K562 (cell line): ENCODE measurements at regions not wholly inside any gene's neighbourhood (a gene's known extent, or its start where the extent isn't known, plus 50 kb on each side); places are given as distances from the start of the nearest gene placed in this dataset.
A peak's percentile ranks its signal among the peaks of the same experiment; 100 is the strongest.
"Not testable (repeated sequence)": the region's sequence is repeated elsewhere in the genome, so short reads cannot be mapped to it uniquely, and the experiment has no call there.

Experiments
- ATAC-seq: fragments of 200-7000 bp; cut with Tn5 transposase; 3 replicates; pipeline ENCODE4 v1.9.1; 2020; ENCODE audit warnings: moderate library complexity
- BruUV-seq: library from RNA; stranded (reverse); fragments of 400-500 nt; replicated peaks from 2 replicates; lab custom pipeline; 2021; lab: Mats Ljungman, UMichigan
- CTCF ChIA-PET: fragments of 300-600 bp; formaldehyde crosslinking; extraction: SDS; loops from one replicate; lab custom pipeline; 2021; ENCODE audit warnings: low intra/inter-chr PET ratio; lab: Yijun Ruan, JAX
- POLR2A ChIA-PET: fragments of 300-600, 350-650 bp; sonication (Branson Sonifier 250); formaldehyde crosslinking; extraction: SDS; loops from one replicate; lab custom pipeline; 2021; ENCODE audit warnings: antibody characterized with exemption, inconsistent platforms; lab: Yijun Ruan, JAX
- DNase-seq, 4 experiments: peaks; one replicate each; pipeline versions ENCODE4 v3.0.0 to v3.0.0-alpha.2; 2011 to 2018; ENCODE audit warnings: low spot score in 3 of 4, mixed read lengths in 3 of 4; ENCODE audit errors: extremely low read depth in 1 of 4
- FAIRE-seq: peaks from 2 replicates; lab custom pipeline; 2011; peaks lifted over from hg19 to GRCh38; lab: Jason Lieb, UNC
- H2AFZ ChIP-seq: 2 replicates; pipeline ENCODE4 v1.6.0; 2011; ENCODE audit warnings: low read depth, low read length, control low read depth, inconsistent platforms
- H3K27ac ChIP-seq: fragments of 200-600 bp; 3 replicates; pipeline ENCODE4 v1.8.0; 2011; ENCODE audit warnings: low read depth, mild to moderate bottlenecking, control low read depth, inconsistent platforms, low read length, moderate library complexity, mixed read lengths; ENCODE audit errors: extremely low read depth
- H3K27me3 ChIP-seq, 2 experiments: fragments of 300-600 bp in 1 of 2; 2 replicates in 1 of 2; 3 replicates in 1 of 2; pipeline versions ENCODE4 v1.6.0 to v1.8.0; 2011; ENCODE audit warnings: inconsistent platforms in 2 of 2, low read length in 2 of 2, mild to moderate bottlenecking in 1 of 2, mixed read lengths in 1 of 2, moderate library complexity in 1 of 2; ENCODE audit not compliant: control insufficient read depth in 2 of 2, insufficient read depth in 2 of 2
- H3K36me3 ChIP-seq: fragments of 300-600 bp; 3 replicates; pipeline ENCODE4 v1.8.0; 2011; ENCODE audit warnings: mild to moderate bottlenecking, low read length, inconsistent platforms; ENCODE audit not compliant: control insufficient read depth, insufficient read depth
- H3K4me1 ChIP-seq, 2 experiments: fragments of 200-600 bp in 1 of 2; replicated peaks in 1 of 2; 2 replicates in 1 of 2; 3 replicates in 1 of 2; pipeline versions ENCODE4 v1.5.1 to v1.8.0; 2011; ENCODE audit warnings: inconsistent platforms in 2 of 2, low read length in 2 of 2, mild to moderate bottlenecking in 1 of 2, mixed read lengths in 1 of 2, moderate library complexity in 1 of 2; ENCODE audit not compliant: control insufficient read depth in 2 of 2, insufficient read depth in 2 of 2
- H3K4me2 ChIP-seq: 2 replicates; pipeline ENCODE4 v1.6.1; 2011; ENCODE audit warnings: low read length, control low read depth, inconsistent platforms, mixed read lengths; ENCODE audit not compliant: insufficient read depth
- H3K4me3 ChIP-seq: fragments of 200-600 bp; sonication (generic), shearing (Covaris generic); 2 replicates; pipeline ENCODE4 v1.5.1; 2016; ENCODE audit warnings: control low read depth, inconsistent platforms
- H3K79me2 ChIP-seq: fragments of 200-600 bp; 3 replicates; pipeline ENCODE4 v1.8.0; 2011; ENCODE audit warnings: low read length, inconsistent platforms; ENCODE audit not compliant: control insufficient read depth, insufficient read depth
- H3K9ac ChIP-seq, 2 experiments: 2 replicates each; pipeline versions ENCODE4 v1.6.0 to v1.6.1; 2011; ENCODE audit warnings: low read depth in 2 of 2, low read length in 2 of 2, control low read depth in 1 of 2, inconsistent platforms in 1 of 2, mild to moderate bottlenecking in 1 of 2, mixed read lengths in 1 of 2; ENCODE audit not compliant: insufficient read depth in 1 of 2
- H3K9me1 ChIP-seq: one replicate; pipeline ENCODE4 v1.6.0; 2011; ENCODE audit warnings: inconsistent platforms, mild to moderate bottlenecking, low read length, moderate library complexity; ENCODE audit not compliant: control insufficient read depth, insufficient read depth
- H3K9me3 ChIP-seq: replicated peaks from 2 replicates; pipeline ENCODE4 v1.5.1; 2011; ENCODE audit warnings: low read depth, low read length, inconsistent platforms; ENCODE audit not compliant: control insufficient read depth, insufficient read depth
- H4K20me1 ChIP-seq: replicated peaks from 2 replicates; pipeline ENCODE4 v1.6.1; 2011; ENCODE audit warnings: low read length, inconsistent platforms, mixed read lengths; ENCODE audit not compliant: control insufficient read depth, insufficient read depth
- CEBPB ChIP-seq: fragments of 450-650 bp; IDR thresholded peaks from 2 replicates; pipeline ENCODE4 v1.6.1; 2016; ENCODE audit warnings: missing genetic modification characterization, missing compliant biosample characterization
- CEBPG ChIP-seq, 3 experiments: fragments of 200-800 bp in 1 of 3; sonication (Bioruptor generic) in 1 of 3; sonication (generic) in 1 of 3; formaldehyde crosslinking in 1 of 3; IDR thresholded peaks in 2 of 3; conservative IDR thresholded peaks in 1 of 3; 2 replicates each; pipeline versions ENCODE4 v1.6.1 to v1.8.0; 2016 to 2022; ENCODE audit warnings: missing compliant biosample characterization in 2 of 3, missing genetic modification characterization in 2 of 3, mild to moderate bottlenecking in 1 of 3, missing genetic modification reagents in 1 of 3
- TRIM24 ChIP-seq, 2 experiments: fragments of 450-650 bp; IDR thresholded peaks; 2 replicates each; pipeline ENCODE4 v1.6.1; 2016
- ZNF24 ChIP-seq: fragments of 450-650 bp; IDR thresholded peaks from 2 replicates; pipeline ENCODE4 v1.6.1; 2016
- whole genome bisulfite sequencing: fragments of 100-300 bp; shearing (Covaris generic); methylation state at CpG from one replicate; pipeline ENCODE4 v1.1.6; 2016; ENCODE audit warnings: low coverage, mixed read lengths; ENCODE audit not compliant: insufficient coverage; ENCODE audit errors: missing lambda C conversion rate; 5-methylcytosine and 5-hydroxymethylcytosine counted together
- in situ Hi-C: fragments of 300-500 bp; cut with MboI; formaldehyde crosslinking; loops from 4 replicates; pipeline ENCODE4 v1.15.0; 2018; ENCODE audit warnings: inconsistent platforms, mixed read lengths
- intact Hi-C: fragments of 100-400 bp; cut with micrococcal nuclease; formaldehyde crosslinking; loops from 2 replicates; pipeline ENCODE4 v1.14.2; 2022
- TF ChIP-seq, protein P1 (sequence below): IDR thresholded peaks from 2 replicates; pipeline ENCODE4 v1.6.1; 2016; ENCODE audit warnings: missing genetic modification characterization, missing compliant biosample characterization
- TF ChIP-seq, protein P2 (sequence below), 2 experiments: fragments of 450-650 bp in 1 of 2; sonication (generic) in 1 of 2; formaldehyde crosslinking in 1 of 2; IDR thresholded peaks in 1 of 2; conservative IDR thresholded peaks in 1 of 2; 2 replicates each; pipeline versions ENCODE4 v1.6.1 to v1.8.1; 2016 to 2023; ENCODE audit warnings: mild to moderate bottlenecking in 2 of 2, moderate library complexity in 2 of 2, inconsistent platforms in 1 of 2, missing genetic modification reagents in 1 of 2

- 53% methylated on average over 2 of the region's 3 CpGs for WGBS
- in situ Hi-C loops = loop anchor here (25.0 kb wide), 1 partner anchor 950 kb away; no protein-coding TSS in a partner anchor
- FAIRE-seq, BruUV-seq, H3K9me1 ChIP-seq, H4K20me1 ChIP-seq, H3K9me3 ChIP-seq, CTCF ChIA-PET, H3K79me2 ChIP-seq, H3K27me3 ChIP-seq, H3K36me3 ChIP-seq, H3K9ac ChIP-seq, H3K4me2 ChIP-seq, H3K4me3 ChIP-seq, DNase-seq, POLR2A ChIA-PET, H3K4me1 ChIP-seq, ATAC-seq, H3K27ac ChIP-seq, H2AFZ ChIP-seq, intact Hi-C loops: not testable (repeated sequence)
- peak in 1 of 2 experiments; percentile 86; a peak in 1 of 4 replicates for TF ChIP-seq TRIM24 (IDR thresholded peaks at IDR 0.05)
Measured at GRCh38 chr16:33062763-33063162, 131.3 kb upstream of the TP53TG3C start.

GRCh38 chr16:33063365-33064170 is 130.5 kb upstream of the TP53TG3C start:
- H3K4me1 ChIP-seq, H2AFZ ChIP-seq, intact Hi-C loops, H3K9ac ChIP-seq, BruUV-seq, H3K9me3 ChIP-seq, FAIRE-seq, H3K79me2 ChIP-seq, H4K20me1 ChIP-seq, H3K9me1 ChIP-seq, ATAC-seq, H3K4me2 ChIP-seq, H3K4me3 ChIP-seq, CTCF ChIA-PET, H3K36me3 ChIP-seq, H3K27me3 ChIP-seq, H3K27ac ChIP-seq, DNase-seq, POLR2A ChIA-PET: not testable (repeated sequence)
- no CpG with 5 or more reads among the region's 1 CpG for WGBS
- TF ChIP-seq CEBPB (tag) (peak; percentile 81), TRIM24 (IDR thresholded peaks at IDR 0.05) (peak; percentile 87 to 97), CEBPG (CRISPR knock-in tag; IDR thresholded peaks at IDR 0.05) (peak; percentile 30; the same call in 1 of the 2 replicates), CEBPG (tag; conservative IDR thresholded peaks at IDR 0.05 in 1 of 2, IDR thresholded peaks at IDR 0.05 in 1 of 2) (peak in 1 of 2 experiments; percentile 85; a peak in 2 of 4 replicates), ZNF24 (peak; percentile 81)
- TF ChIP-seq, protein P1, sequence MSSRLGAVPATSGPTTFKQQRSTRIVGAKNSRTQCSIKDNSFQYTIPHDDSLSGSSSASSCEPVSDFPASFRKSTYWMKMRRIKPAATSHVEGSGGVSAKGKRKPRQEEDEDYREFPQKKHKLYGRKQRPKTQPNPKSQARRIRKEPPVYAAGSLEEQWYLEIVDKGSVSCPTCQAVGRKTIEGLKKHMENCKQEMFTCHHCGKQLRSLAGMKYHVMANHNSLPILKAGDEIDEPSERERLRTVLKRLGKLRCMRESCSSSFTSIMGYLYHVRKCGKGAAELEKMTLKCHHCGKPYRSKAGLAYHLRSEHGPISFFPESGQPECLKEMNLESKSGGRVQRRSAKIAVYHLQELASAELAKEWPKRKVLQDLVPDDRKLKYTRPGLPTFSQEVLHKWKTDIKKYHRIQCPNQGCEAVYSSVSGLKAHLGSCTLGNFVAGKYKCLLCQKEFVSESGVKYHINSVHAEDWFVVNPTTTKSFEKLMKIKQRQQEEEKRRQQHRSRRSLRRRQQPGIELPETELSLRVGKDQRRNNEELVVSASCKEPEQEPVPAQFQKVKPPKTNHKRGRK (tag) = 0 out of 2 replicates have a peak, but pooled peaks have one; percentile 12
- TF ChIP-seq, protein P2, sequence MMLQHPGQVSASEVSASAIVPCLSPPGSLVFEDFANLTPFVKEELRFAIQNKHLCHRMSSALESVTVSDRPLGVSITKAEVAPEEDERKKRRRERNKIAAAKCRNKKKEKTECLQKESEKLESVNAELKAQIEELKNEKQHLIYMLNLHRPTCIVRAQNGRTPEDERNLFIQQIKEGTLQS (IDR thresholded peaks at IDR 0.05) = peak; percentile 66; the same call in 1 of the 2 replicates
- TF ChIP-seq, protein P2 (CRISPR knock-in tag; conservative IDR thresholded peaks at IDR 0.05) = not testable (repeated sequence)
- in situ Hi-C loops = loop anchor here (25.0 kb wide), 1 partner anchor 951 kb away; no protein-coding TSS in a partner anchor
